Thyroid gland (tissue), 4 donors: ENCODE measurements at regions not wholly inside any gene's neighbourhood (a gene's known extent, or its start where the extent isn't known, plus 50 kb on each side); places are given as distances from the start of the nearest gene placed in this dataset.

ENCODE experiments used
- POLR2A ChIP-seq, 2 donors: fragments of 450-650 bp; IDR thresholded peaks; one replicate each; pipeline ENCODE4 v1.6.1; 2017; ENCODE audit warnings: antibody characterized with exemption in 2 of 2, mild to moderate bottlenecking in 2 of 2, moderate library complexity in 1 of 2
- TF ChIP-seq, protein P1 (sequence below), 6 experiments: fragments of 200-600 bp in 3 of 6; fragments of 450-650 bp in 3 of 6; sonication (generic) in 3 of 6; IDR thresholded peaks; one replicate each; pipeline ENCODE4 v1.5.1; 2016 to 2019; ENCODE audit warnings: antibody characterized with exemption in 6 of 6, mild to moderate bottlenecking in 2 of 6, inconsistent platforms in 1 of 6, moderate library complexity in 1 of 6

- TF ChIP-seq, protein P1, sequence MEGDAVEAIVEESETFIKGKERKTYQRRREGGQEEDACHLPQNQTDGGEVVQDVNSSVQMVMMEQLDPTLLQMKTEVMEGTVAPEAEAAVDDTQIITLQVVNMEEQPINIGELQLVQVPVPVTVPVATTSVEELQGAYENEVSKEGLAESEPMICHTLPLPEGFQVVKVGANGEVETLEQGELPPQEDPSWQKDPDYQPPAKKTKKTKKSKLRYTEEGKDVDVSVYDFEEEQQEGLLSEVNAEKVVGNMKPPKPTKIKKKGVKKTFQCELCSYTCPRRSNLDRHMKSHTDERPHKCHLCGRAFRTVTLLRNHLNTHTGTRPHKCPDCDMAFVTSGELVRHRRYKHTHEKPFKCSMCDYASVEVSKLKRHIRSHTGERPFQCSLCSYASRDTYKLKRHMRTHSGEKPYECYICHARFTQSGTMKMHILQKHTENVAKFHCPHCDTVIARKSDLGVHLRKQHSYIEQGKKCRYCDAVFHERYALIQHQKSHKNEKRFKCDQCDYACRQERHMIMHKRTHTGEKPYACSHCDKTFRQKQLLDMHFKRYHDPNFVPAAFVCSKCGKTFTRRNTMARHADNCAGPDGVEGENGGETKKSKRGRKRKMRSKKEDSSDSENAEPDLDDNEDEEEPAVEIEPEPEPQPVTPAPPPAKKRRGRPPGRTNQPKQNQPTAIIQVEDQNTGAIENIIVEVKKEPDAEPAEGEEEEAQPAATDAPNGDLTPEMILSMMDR (IDR thresholded peaks at IDR 0.05): no peak
- no peak for TF ChIP-seq POLR2A (IDR thresholded peaks at IDR 0.05)
Observed at GRCh38 chr15:95182091-95182490, 950.7 kb downstream of the MCTP2 start.
